ENCODE measurements at regions not wholly inside any gene's neighbourhood (a gene's known extent, or its start where the extent isn't known, plus 50 kb on each side); places are given as distances from the start of the nearest gene placed in this dataset.

DNA sequence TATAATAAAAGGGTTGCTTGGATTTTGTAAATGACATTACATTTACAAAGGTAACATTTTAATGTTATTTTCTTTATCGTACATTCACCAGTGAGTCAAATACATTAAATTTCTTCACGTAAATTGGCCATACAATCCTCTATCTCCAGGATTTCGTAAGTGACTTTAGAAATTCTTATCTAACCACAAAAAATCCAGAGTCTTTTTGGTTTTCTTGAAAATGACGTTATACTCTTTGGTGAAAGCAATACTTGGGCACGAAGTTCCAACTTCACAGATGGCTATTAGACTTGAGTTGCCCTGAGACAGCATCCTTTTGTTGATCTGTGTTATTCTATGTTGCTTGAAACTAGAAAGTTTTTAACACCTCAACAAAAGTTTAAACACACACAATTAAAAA is 87.4 kb upstream of the CDH10 start:
- intact Hi-C loops (cut with DNase I; ENCODE audit: low total_unique reads), result no loop called here
- no peaks in the 10 kb centered on the region for H3K27me3 ChIP-seq
- H3K36me3 ChIP-seq, result no peaks in the 10 kb centered on the region
- no peak overlapping the region for H3K27ac ChIP-seq
- H3K4me1 ChIP-seq, result no peaks in the 10 kb centered on the region
- no peak for DNase-seq
- TF ChIP-seq, protein P1, sequence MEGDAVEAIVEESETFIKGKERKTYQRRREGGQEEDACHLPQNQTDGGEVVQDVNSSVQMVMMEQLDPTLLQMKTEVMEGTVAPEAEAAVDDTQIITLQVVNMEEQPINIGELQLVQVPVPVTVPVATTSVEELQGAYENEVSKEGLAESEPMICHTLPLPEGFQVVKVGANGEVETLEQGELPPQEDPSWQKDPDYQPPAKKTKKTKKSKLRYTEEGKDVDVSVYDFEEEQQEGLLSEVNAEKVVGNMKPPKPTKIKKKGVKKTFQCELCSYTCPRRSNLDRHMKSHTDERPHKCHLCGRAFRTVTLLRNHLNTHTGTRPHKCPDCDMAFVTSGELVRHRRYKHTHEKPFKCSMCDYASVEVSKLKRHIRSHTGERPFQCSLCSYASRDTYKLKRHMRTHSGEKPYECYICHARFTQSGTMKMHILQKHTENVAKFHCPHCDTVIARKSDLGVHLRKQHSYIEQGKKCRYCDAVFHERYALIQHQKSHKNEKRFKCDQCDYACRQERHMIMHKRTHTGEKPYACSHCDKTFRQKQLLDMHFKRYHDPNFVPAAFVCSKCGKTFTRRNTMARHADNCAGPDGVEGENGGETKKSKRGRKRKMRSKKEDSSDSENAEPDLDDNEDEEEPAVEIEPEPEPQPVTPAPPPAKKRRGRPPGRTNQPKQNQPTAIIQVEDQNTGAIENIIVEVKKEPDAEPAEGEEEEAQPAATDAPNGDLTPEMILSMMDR (IDR thresholded peaks at IDR 0.05), result no peak
- H3K9me3 ChIP-seq, result no peaks in the 10 kb centered on the region
- H3K4me3 ChIP-seq, result no peak overlapping the region

DNA sequence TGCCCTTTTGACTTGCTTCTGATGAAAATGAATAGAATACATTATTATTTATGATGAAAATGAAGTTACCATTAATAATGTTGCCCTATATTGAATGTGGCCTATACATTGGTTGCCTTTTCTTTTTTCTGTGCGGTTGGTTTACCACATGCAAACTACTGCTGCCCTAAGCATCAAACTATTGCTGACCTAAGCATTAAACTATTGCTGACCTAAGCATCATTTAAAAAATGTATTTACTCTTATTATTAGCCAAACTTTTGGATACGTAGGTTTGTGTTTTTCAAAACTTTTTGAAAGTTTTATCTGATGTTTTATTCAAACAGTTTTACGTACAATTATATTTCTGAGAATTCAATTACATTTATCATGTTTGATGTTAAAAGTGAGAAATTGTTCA is 76.0 kb upstream of the CDH10 start:
- no peaks in the 10 kb centered on the region for H3K36me3 ChIP-seq
- TF ChIP-seq, protein P1 (IDR thresholded peaks at IDR 0.05), result no peak
- no peaks in the 10 kb centered on the region for H3K27me3 ChIP-seq
- H3K27ac ChIP-seq, result no peak overlapping the region
- no peaks in the 10 kb centered on the region for H3K4me1 ChIP-seq
- H3K4me3 ChIP-seq, result no peak overlapping the region
- no peak for DNase-seq
- intact Hi-C loops (cut with DNase I; ENCODE audit: low total_unique reads), result no loop called here
- no peaks in the 10 kb centered on the region for H3K9me3 ChIP-seq

DNA sequence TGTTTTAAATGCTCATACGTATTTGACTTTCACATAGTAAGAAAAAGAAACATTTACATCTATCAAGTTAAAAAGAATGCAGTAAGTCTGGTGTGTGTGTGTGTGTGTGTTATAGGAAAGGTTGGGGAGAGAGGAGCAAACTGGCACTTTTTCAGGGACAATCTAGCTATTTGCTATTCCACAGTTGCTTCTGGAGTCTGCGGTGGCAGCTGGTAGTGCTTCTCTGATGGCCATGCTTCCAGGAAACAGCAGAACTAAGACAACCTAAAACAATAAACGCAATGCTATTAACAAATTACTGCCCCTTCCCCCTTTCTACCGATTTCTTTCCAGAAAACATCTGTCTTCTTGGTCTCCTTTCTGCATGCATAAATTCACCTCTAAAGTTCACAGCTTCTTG is 70.0 kb upstream of the CDH10 start:
- H3K27me3 ChIP-seq, result no peaks in the 10 kb centered on the region
- H3K9me3 ChIP-seq, result no peaks in the 10 kb centered on the region
- intact Hi-C loops (cut with DNase I; ENCODE audit: low total_unique reads), result no loop called here
- no peak for DNase-seq
- H3K4me1 ChIP-seq, result no peaks in the 10 kb centered on the region
- no peak overlapping the region for H3K4me3 ChIP-seq
- no peaks in the 10 kb centered on the region for H3K36me3 ChIP-seq
- TF ChIP-seq, protein P1 (IDR thresholded peaks at IDR 0.05), result no peak
- no peak overlapping the region for H3K27ac ChIP-seq

DNA sequence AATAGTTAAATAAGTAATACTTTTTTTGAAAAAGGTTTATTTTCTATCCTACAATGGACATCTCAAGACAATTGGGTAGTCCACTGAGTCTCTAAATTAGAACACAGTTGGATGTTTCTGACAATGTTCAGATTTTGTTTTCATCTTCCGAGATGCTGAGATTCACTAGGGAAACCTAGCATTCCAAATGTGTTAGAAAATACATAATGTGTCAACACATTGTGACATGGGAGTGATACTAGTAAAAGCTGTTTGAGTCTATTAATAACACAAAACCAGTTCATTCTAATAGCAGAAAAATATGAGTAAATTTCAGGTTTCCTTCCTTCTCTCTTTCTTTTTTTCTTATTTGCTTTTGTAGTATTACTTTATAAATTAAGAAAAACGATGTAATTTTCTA is 68.2 kb upstream of the CDH10 start:
- intact Hi-C loops (cut with DNase I; ENCODE audit: low total_unique reads), result no loop called here

DNA sequence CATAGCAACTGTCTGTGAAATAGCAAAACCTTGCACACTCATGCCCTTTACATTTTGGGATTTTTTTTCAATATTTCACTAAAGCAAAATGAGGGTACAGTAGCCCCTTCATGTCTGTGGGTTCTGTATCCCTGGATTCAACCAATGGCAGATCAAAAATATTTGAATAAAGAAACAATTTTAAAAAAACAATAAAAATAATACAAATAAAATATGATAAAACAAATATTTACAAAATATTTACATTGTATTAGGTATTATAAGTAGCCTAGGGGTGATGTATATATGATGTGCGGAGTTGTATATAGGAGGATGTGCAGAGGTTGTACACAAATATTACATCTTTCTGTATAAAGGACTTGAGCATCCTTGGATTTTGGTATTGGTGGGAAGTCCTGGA is 67.3 kb upstream of the CDH10 start:
- Histone ChIP-seq H3K27me3 (no peaks in the 10 kb centered on the region), H3K9me3 (no peaks in the 10 kb centered on the region), H3K4me3 (no peak overlapping the region), H3K4me1 (no peaks in the 10 kb centered on the region), H3K27ac (no peak overlapping the region), H3K36me3 (no peaks in the 10 kb centered on the region)
- DNase-seq, result no peak
- intact Hi-C loops (cut with DNase I; ENCODE audit: low total_unique reads), result no loop called here
- TF ChIP-seq, protein P1 (IDR thresholded peaks at IDR 0.05), result no peak

More for the DNA sequence above, 68.2 kb upstream of the CDH10 start:
- TF ChIP-seq, protein P1 (IDR thresholded peaks at IDR 0.05), result no peak
- Histone ChIP-seq H3K36me3 (no peaks in the 10 kb centered on the region), H3K4me3 (no peak overlapping the region), H3K9me3 (no peaks in the 10 kb centered on the region), H3K4me1 (no peaks in the 10 kb centered on the region), H3K27me3 (no peaks in the 10 kb centered on the region), H3K27ac (no peak overlapping the region)
- DNase-seq, result no peak

DNA sequence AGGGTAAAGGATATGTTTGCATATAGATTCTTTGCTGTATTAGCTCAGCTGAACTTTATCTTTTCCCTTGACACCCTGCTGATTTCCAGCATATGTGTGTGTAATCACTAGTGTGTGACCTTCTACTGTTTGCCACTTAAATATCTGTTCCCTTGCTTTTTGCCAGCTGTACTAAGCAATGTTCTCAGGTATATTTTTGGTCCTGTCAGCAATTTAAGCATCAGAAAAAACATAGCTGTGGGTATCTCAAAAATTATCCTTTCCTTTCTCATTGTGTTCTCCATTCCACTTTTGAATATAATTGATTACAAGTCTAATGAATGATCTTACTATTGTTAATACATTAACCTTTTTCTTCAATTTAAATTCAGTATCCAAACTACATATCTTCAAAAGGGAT is 59.2 kb upstream of the CDH10 start:
- no peak overlapping the region for H3K4me3 ChIP-seq
- DNase-seq, result no peak
- intact Hi-C loops (cut with DNase I; ENCODE audit: low total_unique reads), result no loop called here
- no peaks in the 10 kb centered on the region for H3K9me3 ChIP-seq
- H3K4me1 ChIP-seq, result no peaks in the 10 kb centered on the region
- no peaks in the 10 kb centered on the region for H3K27me3 ChIP-seq
- TF ChIP-seq, protein P1 (IDR thresholded peaks at IDR 0.05), result no peak
- no peak overlapping the region for H3K27ac ChIP-seq
- no peaks in the 10 kb centered on the region for H3K36me3 ChIP-seq

Measured in tibial artery (tissue), 4 donors.